ENCODE measurements at regions not wholly inside any gene's neighbourhood (a gene's known extent, or its start where the extent isn't known, plus 50 kb on each side); places are given as distances from the start of the nearest gene placed in this dataset.
"Not testable (repeated sequence)": the region's sequence is repeated elsewhere in the genome, so short reads cannot be mapped to it uniquely, and the experiment has no call there.

- H3K4me3 ChIP-seq (ENCODE audit: low read depth, low read length): no peak overlapping the region
- no peaks in the 10 kb centered on the region for H3K9me3 ChIP-seq (ENCODE audit: control insufficient read depth, insufficient read depth, low read depth, low read length)
- no peaks in the 10 kb centered on the region for H3K4me1 ChIP-seq (ENCODE audit: control insufficient read depth, insufficient read depth, low read length)
- no peak overlapping the region for H3K27ac ChIP-seq (ENCODE audit: extremely low read depth, low read depth, low read length)
- ChIA-PET CTCF (interaction anchor here (0.6 to 0.7 kb wide), 2 partner anchors 23 to 290 kb away, joined by 3 read pairs; no protein-coding TSS in a partner anchor), POLR2A (no interaction called here)
- no peaks in the 10 kb centered on the region for H3K36me3 ChIP-seq (ENCODE audit: control insufficient read depth in 2 of 2, insufficient read depth in 1 of 2, low read length in 2 of 2)
- no peak for TF ChIP-seq ZNF157 (tag by site-specific recombination; IDR thresholded peaks at IDR 0.05)
- no peak for TF ChIP-seq ZNF341 (tag by site-specific recombination; IDR thresholded peaks at IDR 0.05; ENCODE audit: low read depth)
- no peak for TF ChIP-seq ZNF791 (tag by site-specific recombination; IDR thresholded peaks at IDR 0.05)
- no peak for TF ChIP-seq ZNF223 (tag by site-specific recombination; IDR thresholded peaks at IDR 0.05)
- TF ChIP-seq ZNF174 (tag by site-specific recombination; IDR thresholded peaks at IDR 0.05): no peak
- no peak for TF ChIP-seq ZNF23 (tag by site-specific recombination; IDR thresholded peaks at IDR 0.05; ENCODE audit: borderline replicate concordance)
- no peak for TF ChIP-seq KLF17 (tag by site-specific recombination; IDR thresholded peaks at IDR 0.05)
- TF ChIP-seq ZFHX2 (tag by site-specific recombination; conservative IDR thresholded peaks at IDR 0.05): no peak
- TF ChIP-seq ZNF449 (tag by site-specific recombination; IDR thresholded peaks at IDR 0.05): no peak
- TF ChIP-seq ZNF473 (tag by site-specific recombination; IDR thresholded peaks at IDR 0.05): no peak
- TF ChIP-seq MEIS1 (CRISPR knock-in tag; IDR thresholded peaks at IDR 0.05; ENCODE audit: borderline replicate concordance): no peak
- no peak for TF ChIP-seq ZSCAN4 (tag by site-specific recombination; IDR thresholded peaks at IDR 0.05)
- no peak for TF ChIP-seq BCL11B (tag by site-specific recombination; IDR thresholded peaks at IDR 0.05; ENCODE audit: low read depth)
- TF ChIP-seq ZNF639 (tag by site-specific recombination; IDR thresholded peaks at IDR 0.05): no peak
These were observed 112.6 kb upstream of the ZNF827 start for GRCh38 chr4:146051223-146051622.

GRCh38 chr4:146049802-146050201 is 111.2 kb upstream of the ZNF827 start:
- Histone ChIP-seq H3K27ac (ENCODE audit: extremely low read depth, low read depth, low read length) (no peak overlapping the region), H3K4me3 (ENCODE audit: low read depth, low read length) (no peak overlapping the region), H3K36me3 (ENCODE audit: control insufficient read depth in 2 of 2, insufficient read depth in 1 of 2, low read length in 2 of 2) (no peaks in the 10 kb centered on the region), H3K4me1 (ENCODE audit: control insufficient read depth, insufficient read depth, low read length) (no peaks in the 10 kb centered on the region), H3K9me3 (ENCODE audit: control insufficient read depth, insufficient read depth, low read depth, low read length) (no peaks in the 10 kb centered on the region)
- ChIA-PET POLR2A (no interaction called here), CTCF (no interaction called here)
- TF ChIP-seq ZNF239 (tag by site-specific recombination; IDR thresholded peaks at IDR 0.05) (no peak), ZSCAN16 (tag by site-specific recombination; IDR thresholded peaks at IDR 0.05) (no peak), HOXA7 (CRISPR knock-in tag; IDR thresholded peaks at IDR 0.05; ENCODE audit: borderline replicate concordance) (no peak), ZNF704 (tag by site-specific recombination; IDR thresholded peaks at IDR 0.05) (no peak), ZNF610 (tag by site-specific recombination; IDR thresholded peaks at IDR 0.05; ENCODE audit: borderline replicate concordance) (no peak)

GRCh38 chr4:146047768-146048167 is 109.1 kb upstream of the ZNF827 start:
- CTCF ChIA-PET: interaction anchor here (0.6 kb wide), 1 partner anchor 37 kb away, joined by 3 read pairs; no protein-coding TSS in a partner anchor
- not testable (repeated sequence) for H3K36me3 ChIP-seq (ENCODE audit: control insufficient read depth in 2 of 2, insufficient read depth in 1 of 2, low read length in 2 of 2); H3K27ac ChIP-seq (ENCODE audit: extremely low read depth, low read depth, low read length)

More at GRCh38 chr4:146047768-146048167, 109.1 kb upstream of the ZNF827 start:
- POLR2A ChIA-PET; H3K9me3 ChIP-seq (ENCODE audit: control insufficient read depth, insufficient read depth, low read depth, low read length); H3K4me3 ChIP-seq (ENCODE audit: low read depth, low read length); H3K4me1 ChIP-seq (ENCODE audit: control insufficient read depth, insufficient read depth, low read length): not testable (repeated sequence)

Measured in HEK293 (cell line).